ENCODE measurements at regions not wholly inside any gene's neighbourhood (a gene's known extent, or its start where the extent isn't known, plus 50 kb on each side); places are given as distances from the start of the nearest gene placed in this dataset.

- no peak for DNase-seq (ENCODE audit: low spot score)
- no peak overlapping the region for H3K27ac ChIP-seq
- ChIA-PET POLR2A (ENCODE audit: low non-redundant PET) (no interaction called here), CTCF (no interaction called here)
- TF ChIP-seq CTCF (conservative IDR thresholded peaks at IDR 0.05; ENCODE audit: low read depth), result no peak
Measured at GRCh38 chr2:152823905-152824304, 105.5 kb downstream of the ARL6IP6 start.

GRCh38 chr2:152822676-152823075 is 104.3 kb downstream of the ARL6IP6 start:
- ChIA-PET POLR2A (ENCODE audit: low non-redundant PET) (no interaction called here), CTCF (no interaction called here)
- TF ChIP-seq CTCF (conservative IDR thresholded peaks at IDR 0.05; ENCODE audit: low read depth), result no peak
- DNase-seq (ENCODE audit: low spot score), result no peak
- H3K27ac ChIP-seq, result no peak overlapping the region

- ChIA-PET POLR2A (ENCODE audit: low non-redundant PET) (no interaction called here), CTCF (interaction anchor here (0.7 kb wide), 1 partner anchor 654 kb away, joined by 6 read pairs; no protein-coding TSS in a partner anchor)
- H3K27ac ChIP-seq, result no peak overlapping the region
- no peak for TF ChIP-seq CTCF (conservative IDR thresholded peaks at IDR 0.05; ENCODE audit: low read depth)
- no peak for DNase-seq (ENCODE audit: low spot score)
Measured at GRCh38 chr2:152820048-152820447, 101.6 kb downstream of the ARL6IP6 start.

GRCh38 chr2:152815634-152816257 is 97.3 kb downstream of the ARL6IP6 start:
- POLR2A ChIA-PET (ENCODE audit: low non-redundant PET), result no interaction called here
- CTCF ChIA-PET, result no interaction called here
- H3K27ac ChIP-seq, result no peak overlapping the region
- no peak for DNase-seq (ENCODE audit: low spot score)
- TF ChIP-seq CTCF (conservative IDR thresholded peaks at IDR 0.05; ENCODE audit: low read depth), result no peak

- TF ChIP-seq CTCF (conservative IDR thresholded peaks at IDR 0.05; ENCODE audit: low read depth), result no peak
- ChIA-PET POLR2A (ENCODE audit: low non-redundant PET) (no interaction called here), CTCF (interaction anchor here (0.6 kb wide), 1 partner anchor 72 kb away, joined by 4 read pairs; no protein-coding TSS in a partner anchor)
- DNase-seq (ENCODE audit: low spot score), result no peak
- no peak overlapping the region for H3K27ac ChIP-seq
Measured at GRCh38 chr2:152814475-152815030, 96.1 kb downstream of the ARL6IP6 start.

GRCh38 chr2:152813351-152813750 is 94.9 kb downstream of the ARL6IP6 start:
- ChIA-PET POLR2A (ENCODE audit: low non-redundant PET) (no interaction called here), CTCF (interaction anchor here (0.7 kb wide), 1 partner anchor 115 kb away, joined by 3 read pairs; no protein-coding TSS in a partner anchor)
- DNase-seq (ENCODE audit: low spot score), result no peak
- H3K27ac ChIP-seq, result no peak overlapping the region
- TF ChIP-seq CTCF (conservative IDR thresholded peaks at IDR 0.05; ENCODE audit: low read depth), result no peak

Measured in RWPE1 (cell line).